Ovary (tissue), 7 donors: ENCODE measurements at regions not wholly inside any gene's neighbourhood (a gene's known extent, or its start where the extent isn't known, plus 50 kb on each side); places are given as distances from the start of the nearest gene placed in this dataset.

Experiments used
- DNase-seq, 5 donors: peaks; one replicate each; pipeline ENCODE4 v3.0.0-alpha.2; 2019 to 2020
- H3K27ac ChIP-seq, 2 donors: fragments of 200-600 bp; one replicate each; pipeline versions ENCODE4 v1.5.1 to v1.8.0; 2019 to 2022
- H3K27me3 ChIP-seq: fragments of 200-600 bp; one replicate; pipeline ENCODE4 v1.8.0; 2022
- H3K36me3 ChIP-seq: fragments of 200-600 bp; sonication (generic); one replicate; pipeline ENCODE4 v1.5.1; 2019
- H3K4me1 ChIP-seq: one replicate; pipeline ENCODE4 v1.8.1; 2013; ENCODE audit warnings: mild to moderate bottlenecking, moderate library complexity; ENCODE audit not compliant: insufficient read depth
- H3K4me3 ChIP-seq: fragments of 200-600 bp; sonication (generic); one replicate; pipeline ENCODE4 v1.5.1; 2017
- H3K9me3 ChIP-seq, 2 donors: fragments of 200-600 bp in 1 of 2; sonication (generic) in 1 of 2; one replicate each; pipeline versions ENCODE4 v1.5.1 to v1.8.1; 2013 to 2019; ENCODE audit warnings: mild to moderate bottlenecking in 1 of 2, moderate library complexity in 1 of 2
- EP300 ChIP-seq: sonication (generic); formaldehyde crosslinking; IDR thresholded peaks from one replicate; pipeline ENCODE4 v1.6.1; 2017; ENCODE audit warnings: antibody characterized with exemption
- POLR2A ChIP-seq: fragments of 450-650 bp; IDR thresholded peaks from one replicate; pipeline ENCODE4 v1.6.1; 2017; ENCODE audit warnings: antibody characterized with exemption, mild to moderate bottlenecking, moderate library complexity
- WGBS, 3 donors: extraction: QIAGEN DNeasy Blood & Tissue Kit in 1 of 3; methylation state at CpG; one replicate each; pipeline versions ENCODE4 v1.1.5 to v1.1.7; 2013 to 2017; 5-methylcytosine and 5-hydroxymethylcytosine counted together
- intact Hi-C, 4 donors: fragments of 100-400 bp; cut with DNase I; formaldehyde crosslinking; loops; one replicate each; pipeline versions ENCODE4 v1.11.0 to v1.15.1; 2022 to 2023
- TF ChIP-seq, protein P1 (sequence below), 3 donors: fragments of 450-650 bp in 2 of 3; fragments of 200-600 bp in 1 of 3; IDR thresholded peaks; one replicate each; pipeline versions ENCODE4 v1.5.1 to v1.8.0; 2016 to 2022; ENCODE audit warnings: antibody characterized with exemption in 3 of 3, mild to moderate bottlenecking in 1 of 3
- donor health status: DM: no; HTN: no; CAD: no; lungs with moderate emphysema.
- donor health status: DM: no; HTN: no; CAD: no.
- donor health status: Bipolar disorder and iron deficiency.
- donor health status: DM: no; HTN: no; CAD: no.
- donor health status: DM: yes; HTN: yes; CAD: no.

DNA sequence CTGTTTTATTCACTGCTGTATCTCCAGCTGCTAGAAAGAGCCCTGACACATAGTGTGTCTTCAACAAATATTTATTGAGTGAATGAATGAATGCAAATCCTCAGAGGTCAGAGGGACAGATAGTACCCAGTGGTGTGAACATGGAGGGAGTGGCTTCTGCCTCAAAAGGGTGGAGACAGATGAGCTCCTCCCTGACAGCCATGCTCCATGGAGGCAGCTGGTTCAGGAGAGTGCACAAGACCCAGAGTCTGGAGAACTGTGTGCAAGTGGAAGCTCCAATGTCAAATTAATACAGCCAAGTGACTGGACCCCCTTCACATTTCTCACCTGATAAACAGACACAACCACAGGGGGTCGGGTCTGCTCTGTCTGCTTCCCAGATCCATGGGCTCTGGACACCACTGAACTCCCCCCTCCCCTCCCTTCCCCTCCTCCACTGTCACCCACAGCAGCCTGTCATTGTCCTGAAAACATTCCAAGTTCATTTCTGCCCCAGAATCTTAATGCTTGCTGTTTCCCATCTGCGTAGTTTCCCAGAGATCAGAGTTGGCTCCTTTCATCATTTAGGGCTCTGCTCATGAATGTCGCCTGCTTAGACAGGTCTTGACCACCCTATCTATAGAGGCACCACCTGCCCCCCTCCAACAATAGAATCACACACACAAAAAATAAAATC lies 312.9 kb upstream of the PODXL start:
- no peak for DNase-seq
- H3K36me3 ChIP-seq = no peaks in the 10 kb centered on the region
- no peaks in the 10 kb centered on the region for H3K4me1 ChIP-seq
- H3K27me3 ChIP-seq = no peaks in the 10 kb centered on the region
- intact Hi-C loops = no loop called here
- WGBS, 3 donors = 77 to 85% (median 83%) methylated on average over 3 of the region's 3 CpGs
- TF ChIP-seq, protein P1, sequence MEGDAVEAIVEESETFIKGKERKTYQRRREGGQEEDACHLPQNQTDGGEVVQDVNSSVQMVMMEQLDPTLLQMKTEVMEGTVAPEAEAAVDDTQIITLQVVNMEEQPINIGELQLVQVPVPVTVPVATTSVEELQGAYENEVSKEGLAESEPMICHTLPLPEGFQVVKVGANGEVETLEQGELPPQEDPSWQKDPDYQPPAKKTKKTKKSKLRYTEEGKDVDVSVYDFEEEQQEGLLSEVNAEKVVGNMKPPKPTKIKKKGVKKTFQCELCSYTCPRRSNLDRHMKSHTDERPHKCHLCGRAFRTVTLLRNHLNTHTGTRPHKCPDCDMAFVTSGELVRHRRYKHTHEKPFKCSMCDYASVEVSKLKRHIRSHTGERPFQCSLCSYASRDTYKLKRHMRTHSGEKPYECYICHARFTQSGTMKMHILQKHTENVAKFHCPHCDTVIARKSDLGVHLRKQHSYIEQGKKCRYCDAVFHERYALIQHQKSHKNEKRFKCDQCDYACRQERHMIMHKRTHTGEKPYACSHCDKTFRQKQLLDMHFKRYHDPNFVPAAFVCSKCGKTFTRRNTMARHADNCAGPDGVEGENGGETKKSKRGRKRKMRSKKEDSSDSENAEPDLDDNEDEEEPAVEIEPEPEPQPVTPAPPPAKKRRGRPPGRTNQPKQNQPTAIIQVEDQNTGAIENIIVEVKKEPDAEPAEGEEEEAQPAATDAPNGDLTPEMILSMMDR (IDR thresholded peaks at IDR 0.05) = no peak
- no peak for TF ChIP-seq EP300
- no peak for TF ChIP-seq POLR2A
- H3K4me3 ChIP-seq = no peak overlapping the region
- no peaks in the 10 kb centered on the region for H3K9me3 ChIP-seq
- H3K27ac ChIP-seq = no peak overlapping the region

DNA sequence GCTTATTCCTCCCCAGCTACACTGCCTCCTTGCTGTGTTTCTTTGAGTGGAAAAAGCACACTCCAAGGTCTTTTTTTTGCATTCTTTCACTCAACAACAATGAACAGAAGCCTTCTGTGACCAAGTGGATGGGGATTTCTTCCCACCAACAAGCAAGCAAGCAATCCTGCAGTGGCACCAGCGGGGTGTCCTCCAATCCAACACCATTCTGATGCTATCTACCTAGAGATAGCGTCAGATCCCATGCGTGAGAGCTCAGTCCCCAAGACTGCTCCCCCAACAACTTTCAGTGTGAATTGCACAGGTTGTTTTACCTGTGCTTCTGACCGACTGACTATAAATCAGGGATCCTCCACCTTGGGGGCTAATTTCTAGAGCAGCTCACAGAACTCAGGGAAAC lies 311.0 kb upstream of the PODXL start:
- TF ChIP-seq POLR2A = no peak
- TF ChIP-seq, protein P1 (IDR thresholded peaks at IDR 0.05) = no peak
- no peak for TF ChIP-seq EP300
- Histone ChIP-seq H3K27me3 (no peaks in the 10 kb centered on the region), H3K27ac (no peak overlapping the region), H3K4me3 (no peak overlapping the region), H3K4me1 (no peaks in the 10 kb centered on the region), H3K9me3 (no peaks in the 10 kb centered on the region), H3K36me3 (no peaks in the 10 kb centered on the region)
- intact Hi-C loops = no loop called here
- 91 to 100% (median 93%) methylated on average over 4 of the region's 4 CpGs for WGBS, 3 donors
- DNase-seq = no peak

DNA sequence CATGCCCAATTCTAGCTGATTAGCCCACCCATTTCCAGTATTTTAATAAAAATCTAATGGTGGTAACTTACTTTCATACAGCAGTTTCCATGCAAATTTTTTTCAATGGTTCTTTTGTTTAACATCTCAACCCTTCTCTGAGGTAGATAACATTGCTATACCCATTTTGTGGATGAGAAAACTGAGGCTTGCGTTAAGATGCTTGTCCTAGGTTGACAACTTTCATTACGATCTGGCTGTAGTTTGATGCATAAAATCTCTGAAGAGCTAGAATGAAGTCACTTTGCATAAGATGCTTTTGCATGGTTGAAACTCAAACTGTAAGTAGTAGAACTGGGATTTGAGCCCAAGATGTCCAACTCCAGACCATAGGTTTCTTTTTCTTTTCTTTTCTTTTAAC lies 309.5 kb upstream of the PODXL start:
- Histone ChIP-seq H3K9me3 (no peaks in the 10 kb centered on the region), H3K27me3 (no peaks in the 10 kb centered on the region), H3K36me3 (no peaks in the 10 kb centered on the region), H3K4me3 (no peak overlapping the region), H3K4me1 (no peaks in the 10 kb centered on the region), H3K27ac (no peak overlapping the region)
- DNase-seq = no peak
- WGBS, 3 donors = 94 to 96% (median 96%) methylated on average over 2 of the region's 2 CpGs
- TF ChIP-seq, protein P1 (IDR thresholded peaks at IDR 0.05) = no peak
- TF ChIP-seq POLR2A (no peak), EP300 (no peak)
- intact Hi-C loops = no loop called here

DNA sequence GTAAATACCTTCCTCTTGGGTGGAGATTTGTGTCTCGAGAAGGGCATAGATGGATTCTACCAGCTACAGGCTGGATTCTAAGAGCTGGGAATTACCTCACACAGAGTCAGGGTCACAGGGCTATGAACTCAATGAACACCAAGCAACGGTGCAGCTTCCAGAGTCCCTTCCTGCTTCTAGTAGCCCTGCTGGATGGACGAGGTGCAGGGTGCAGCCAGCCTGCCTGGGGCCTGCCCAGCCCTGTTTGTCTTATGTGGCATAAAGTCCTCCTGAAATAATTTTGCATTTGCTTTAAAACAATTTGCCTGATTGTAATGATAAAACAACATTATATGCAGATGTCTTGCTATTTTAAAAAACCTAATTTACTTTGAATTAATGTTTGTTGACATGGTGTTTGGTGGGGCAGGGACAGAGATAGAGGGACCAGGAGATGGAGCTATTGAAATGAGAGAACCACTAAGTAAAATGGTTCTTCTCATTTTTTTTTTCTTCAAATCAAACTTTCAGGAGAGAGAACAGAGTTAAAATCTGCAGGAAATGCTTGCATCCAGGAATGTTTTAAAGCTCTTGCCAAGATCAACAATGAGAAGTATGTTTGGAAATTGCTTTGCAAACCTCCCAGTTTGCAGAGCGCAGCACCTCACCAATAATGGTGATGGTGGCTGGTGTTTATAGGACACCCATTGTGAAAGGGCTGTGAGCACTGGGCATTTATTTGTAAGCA lies 305.4 kb upstream of the PODXL start:
- intact Hi-C loops = no loop called here
- H3K36me3 ChIP-seq = no peaks in the 10 kb centered on the region
- no peak overlapping the region for H3K27ac ChIP-seq
- no peak overlapping the region for H3K4me3 ChIP-seq
- H3K9me3 ChIP-seq = no peaks in the 10 kb centered on the region
- no peaks in the 10 kb centered on the region for H3K4me1 ChIP-seq
- 17 to 32% (median 19%) methylated on average over 4 of the region's 4 CpGs for WGBS, 3 donors
- DNase-seq = no peak
- TF ChIP-seq, protein P1 (IDR thresholded peaks at IDR 0.05) = no peak
- no peak for TF ChIP-seq POLR2A
- TF ChIP-seq EP300 = no peak
- H3K27me3 ChIP-seq = no peaks in the 10 kb centered on the region
